ENCODE measurements at regions not wholly inside any gene's neighbourhood (a gene's known extent, or its start where the extent isn't known, plus 50 kb on each side); places are given as distances from the start of the nearest gene placed in this dataset.

GRCh38 chr19:22527554-22527953, 105.4 kb upstream of the ZNF98 start:
- H3K36me3 ChIP-seq (ENCODE audit: control insufficient read depth in 2 of 4, insufficient read depth in 4 of 4, low read length in 3 of 4), result no peaks in the 10 kb centered on the region
- no peak for FAIRE-seq
- no peak overlapping the region for H2BK15ac ChIP-seq (ENCODE audit: low read length)
- H4K91ac ChIP-seq (replicated peaks; ENCODE audit: insufficient read length, low read length), result no peak overlapping the region
- no peak overlapping the region for H3K18ac ChIP-seq (ENCODE audit: extremely low read depth, low read length)
- H3K9ac ChIP-seq (replicated peaks in 1 of 4; ENCODE audit: extremely low read depth in 1 of 4, low read depth in 3 of 4, low read length in 3 of 4), result no peak overlapping the region
- no peaks in the 10 kb centered on the region for H3K79me1 ChIP-seq (ENCODE audit: low read depth, low read length)
- no peaks in the 10 kb centered on the region for H4K20me1 ChIP-seq (replicated peaks in 1 of 2; ENCODE audit: control insufficient read depth in 1 of 2, insufficient read depth in 2 of 2, low read length in 2 of 2)
- TF ChIP-seq SUZ12 (IDR thresholded peaks at IDR 0.05; ENCODE audit: low read length), result no peak
- TF ChIP-seq, protein P1, sequence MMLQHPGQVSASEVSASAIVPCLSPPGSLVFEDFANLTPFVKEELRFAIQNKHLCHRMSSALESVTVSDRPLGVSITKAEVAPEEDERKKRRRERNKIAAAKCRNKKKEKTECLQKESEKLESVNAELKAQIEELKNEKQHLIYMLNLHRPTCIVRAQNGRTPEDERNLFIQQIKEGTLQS (IDR thresholded peaks at IDR 0.05; ENCODE audit: insufficient read depth, low read depth, low read length), result no peak
- TF ChIP-seq TEAD4 (IDR thresholded peaks at IDR 0.05; ENCODE audit: low read depth, low read length), result no peak
- no peak for TF ChIP-seq EGR1 (IDR thresholded peaks at IDR 0.05; ENCODE audit: borderline replicate concordance, low read depth, low read length)
- no peak for TF ChIP-seq EP300 (IDR thresholded peaks at IDR 0.05; ENCODE audit: borderline replicate concordance in 1 of 2, low read depth in 2 of 2, low read length in 2 of 2)
- no peak for TF ChIP-seq CBX8 (IDR thresholded peaks at IDR 0.05; ENCODE audit: borderline replicate concordance, low read depth, low read length)
- no peak for TF ChIP-seq ZNF274 (IDR thresholded peaks at IDR 0.05; ENCODE audit: borderline replicate concordance, extremely low read depth, low read length)
- TF ChIP-seq RXRA (IDR thresholded peaks at IDR 0.05; ENCODE audit: insufficient read depth, low read depth, low read length), result no peak
- no peak for TF ChIP-seq RNF2 (IDR thresholded peaks at IDR 0.05; ENCODE audit: borderline replicate concordance, low read depth, low read length, missing control alignments, poor library complexity, severe bottlenecking)
- H3K27ac ChIP-seq (ENCODE audit: low read depth, low read length), result no peak overlapping the region
- H3K4me3 ChIP-seq (ENCODE audit: extremely low read depth in 1 of 4, insufficient read depth in 2 of 4, low read depth in 3 of 4, low read length in 4 of 4), result no peak overlapping the region
- CTCF ChIA-PET (ENCODE audit: partially characterized antibody), result no interaction called here
- POLR2A ChIA-PET (ENCODE audit: partially characterized antibody), result no interaction called here
- H3K9me3 ChIP-seq (ENCODE audit: insufficient read depth in 2 of 2, low read depth in 1 of 2, low read length in 1 of 2), result peaks cover 60 to 75% of the 10 kb centered on the region in 2 experiments
- H2BK120ac ChIP-seq (replicated peaks; ENCODE audit: low read depth, low read length), result no peak overlapping the region
- no peak overlapping the region for H2BK12ac ChIP-seq (ENCODE audit: low read depth, low read length)
- no peak overlapping the region for H3K23ac ChIP-seq (ENCODE audit: insufficient read length)
- no peaks in the 10 kb centered on the region for H3K23me2 ChIP-seq (ENCODE audit: low read depth, low read length)
- no peak overlapping the region for H4K8ac ChIP-seq (ENCODE audit: extremely low read depth, insufficient read depth, low read length)
- no peak overlapping the region for H2AFZ ChIP-seq (ENCODE audit: low read length)
- DNase-seq (ENCODE audit: low read depth in 1 of 2, low spot score in 2 of 2), result no peak
- no peaks in the 10 kb centered on the region for H3K4me1 ChIP-seq (replicated peaks in 1 of 4; ENCODE audit: control insufficient read depth in 3 of 4, insufficient read depth in 4 of 4, low read length in 3 of 4)
- no peak overlapping the region for H3K14ac ChIP-seq (ENCODE audit: insufficient read length)
- H2BK5ac ChIP-seq (ENCODE audit: low read depth, low read length), result no peak overlapping the region
- H3K4ac ChIP-seq (replicated peaks; ENCODE audit: insufficient read length, low read depth, low read length), result no peak overlapping the region
- WGBS, 2 experiments (ENCODE audit: extremely low coverage in 1 of 2, insufficient coverage in 1 of 2, insufficient read length in 1 of 2, insufficient replicate concordance in 2 of 2, low coverage in 1 of 2, low lambda C conversion rate in 2 of 2, missing lambda C conversion rate in 1 of 2), result 85% methylated on average over 11 of the region's 12 CpGs; no CpG with 5 or more reads in 1 of the 2 experiments
- no peak overlapping the region for H2BK20ac ChIP-seq (ENCODE audit: low read length)
- no peak overlapping the region for H3K4me2 ChIP-seq (ENCODE audit: insufficient read depth in 1 of 2, low read depth in 2 of 2, low read length in 2 of 2)
- H3K79me2 ChIP-seq (ENCODE audit: control insufficient read depth in 1 of 2, insufficient read depth in 2 of 2, low read length in 2 of 2), result no peaks in the 10 kb centered on the region
- H3K27me3 ChIP-seq (replicated peaks in 1 of 4; ENCODE audit: control insufficient read depth in 3 of 4, extremely low read depth in 1 of 4, insufficient read depth in 3 of 4, low read length in 3 of 4), result no peaks in the 10 kb centered on the region
- no peak overlapping the region for H3K56ac ChIP-seq (replicated peaks; ENCODE audit: insufficient read length, low read depth, low read length)
- H2AK5ac ChIP-seq (ENCODE audit: low read depth, low read length), result no peak overlapping the region
- H4K5ac ChIP-seq (ENCODE audit: insufficient read length, low read depth, low read length), result no peak overlapping the region

Data from H1 (cell line).